ENCODE measurements at regions not wholly inside any gene's neighbourhood (a gene's known extent, or its start where the extent isn't known, plus 50 kb on each side); places are given as distances from the start of the nearest gene placed in this dataset.

- Histone ChIP-seq H3K9me2 (ENCODE audit: insufficient read depth) (no peaks in the 10 kb centered on the region), H3K27ac (ENCODE audit: low read depth, low read length) (no peak overlapping the region), H3K4me2 (ENCODE audit: low read length) (no peak overlapping the region), H3K4me3 (replicated peaks in 1 of 2; ENCODE audit: low read depth in 1 of 2, low read length in 2 of 2) (no peak overlapping the region), H3K4me1 (ENCODE audit: control insufficient read depth in 1 of 2, insufficient read depth in 2 of 2, low read length in 2 of 2) (peaks cover 3 to 8% of the 10 kb centered on the region in 2 experiments; a peak in 3 of 4 replicates), H3K9ac (ENCODE audit: low read length) (no peak overlapping the region), H3K79me2 (ENCODE audit: insufficient read depth, low read length) (no peaks in the 10 kb centered on the region), H2AFZ (ENCODE audit: low read depth, low read length, poor library complexity, severe bottlenecking) (no peak overlapping the region), H3K27me3 (ENCODE audit: insufficient read depth, low read length) (no peaks in the 10 kb centered on the region), H4K20me1 (ENCODE audit: insufficient read depth) (no peaks in the 10 kb centered on the region), H3K36me3 (ENCODE audit: control insufficient read depth in 1 of 2, insufficient read depth in 2 of 2, low read length in 2 of 2) (no peaks in the 10 kb centered on the region), H3K9me3 (ENCODE audit: control insufficient read depth in 1 of 2, insufficient read depth in 1 of 2, low read depth in 1 of 2, low read length in 2 of 2) (no peaks in the 10 kb centered on the region)
- no TSS peak for BruUV-seq (replicated peaks)
- intact Hi-C loops (cut with micrococcal nuclease) = no loop called here
- peak; percentile 6; the same call in 1 of the 2 replicates for ATAC-seq
- TF ChIP-seq EZH2 (IDR thresholded peaks at IDR 0.05) = no peak
- no peak for TF ChIP-seq SP1 (IDR thresholded peaks at IDR 0.05; ENCODE audit: low read depth)
- no peak for TF ChIP-seq SIN3A (IDR thresholded peaks at IDR 0.05; ENCODE audit: low read depth)
- no peak for TF ChIP-seq SRF (IDR thresholded peaks at IDR 0.05; ENCODE audit: low read depth)
- no peak for TF ChIP-seq CBX3 (IDR thresholded peaks at IDR 0.05; ENCODE audit: low read depth)
- TF ChIP-seq POLR2AphosphoS5 (IDR thresholded peaks at IDR 0.05; ENCODE audit: low read depth, low read length) = no peak
- TF ChIP-seq EZH2phosphoT487 (IDR thresholded peaks at IDR 0.05; ENCODE audit: borderline replicate concordance) = no peak
- TF ChIP-seq, protein P1, sequence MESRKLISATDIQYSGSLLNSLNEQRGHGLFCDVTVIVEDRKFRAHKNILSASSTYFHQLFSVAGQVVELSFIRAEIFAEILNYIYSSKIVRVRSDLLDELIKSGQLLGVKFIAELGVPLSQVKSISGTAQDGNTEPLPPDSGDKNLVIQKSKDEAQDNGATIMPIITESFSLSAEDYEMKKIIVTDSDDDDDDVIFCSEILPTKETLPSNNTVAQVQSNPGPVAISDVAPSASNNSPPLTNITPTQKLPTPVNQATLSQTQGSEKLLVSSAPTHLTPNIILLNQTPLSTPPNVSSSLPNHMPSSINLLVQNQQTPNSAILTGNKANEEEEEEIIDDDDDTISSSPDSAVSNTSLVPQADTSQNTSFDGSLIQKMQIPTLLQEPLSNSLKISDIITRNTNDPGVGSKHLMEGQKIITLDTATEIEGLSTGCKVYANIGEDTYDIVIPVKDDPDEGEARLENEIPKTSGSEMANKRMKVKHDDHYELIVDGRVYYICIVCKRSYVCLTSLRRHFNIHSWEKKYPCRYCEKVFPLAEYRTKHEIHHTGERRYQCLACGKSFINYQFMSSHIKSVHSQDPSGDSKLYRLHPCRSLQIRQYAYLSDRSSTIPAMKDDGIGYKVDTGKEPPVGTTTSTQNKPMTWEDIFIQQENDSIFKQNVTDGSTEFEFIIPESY (IDR thresholded peaks at IDR 0.05; ENCODE audit: extremely low read depth, insufficient replicate concordance, low read length) = no peak
- no peak for TF ChIP-seq EGR1 (IDR thresholded peaks at IDR 0.05; ENCODE audit: low read depth)
- TF ChIP-seq FOSL1 (IDR thresholded peaks at IDR 0.05; ENCODE audit: low read depth) = no peak
- no peak for TF ChIP-seq RAD21 (IDR thresholded peaks at IDR 0.05; ENCODE audit: low read depth)
- TF ChIP-seq TCF7L2 (IDR thresholded peaks at IDR 0.05; ENCODE audit: borderline replicate concordance, extremely low read depth, insufficient read depth, insufficient read length) = no peak
- TF ChIP-seq ZFX (IDR thresholded peaks at IDR 0.05) = no peak
- TF ChIP-seq CEBPB (IDR thresholded peaks at IDR 0.05; ENCODE audit: low read depth) = no peak
- no peak for TF ChIP-seq MAX (IDR thresholded peaks at IDR 0.05)
- no peak for TF ChIP-seq ELF1 (IDR thresholded peaks at IDR 0.05; ENCODE audit: borderline replicate concordance, low read depth)
- ChIA-PET CTCF (no interaction called here), POLR2A (no interaction called here), RAD21 (ENCODE audit: low non-redundant PET in 1 of 2, low total read pairs in 2 of 2, uncharacterized antibody in 2 of 2, unreplicated experiment in 2 of 2) (no interaction called here)
- DNase-seq (ENCODE audit: low read depth, low spot score) = no peak
Measured at GRCh38 chr2:9690252-9690651, 59.5 kb upstream of the YWHAQ start.

All from HCT116 (cell line).